H54 (cell line): ENCODE measurements at regions not wholly inside any gene's neighbourhood (a gene's known extent, or its start where the extent isn't known, plus 50 kb on each side); places are given as distances from the start of the nearest gene placed in this dataset.

ENCODE experiments used
- DNase-seq: peaks from one replicate; pipeline ENCODE4 v3.0.0; 2011; ENCODE audit warnings: low spot score, mixed read lengths; ENCODE audit not compliant: insufficient read length
- FAIRE-seq: peaks from 3 replicates; lab custom pipeline; 2011; peaks lifted over from hg19 to GRCh38; lab: Jason Lieb, UNC
- POLR2A ChIP-seq: IDR thresholded peaks from 2 replicates; pipeline ENCODE4 v1.6.1; 2011; ENCODE audit warnings: low read depth, mild to moderate bottlenecking, low read length

DNA sequence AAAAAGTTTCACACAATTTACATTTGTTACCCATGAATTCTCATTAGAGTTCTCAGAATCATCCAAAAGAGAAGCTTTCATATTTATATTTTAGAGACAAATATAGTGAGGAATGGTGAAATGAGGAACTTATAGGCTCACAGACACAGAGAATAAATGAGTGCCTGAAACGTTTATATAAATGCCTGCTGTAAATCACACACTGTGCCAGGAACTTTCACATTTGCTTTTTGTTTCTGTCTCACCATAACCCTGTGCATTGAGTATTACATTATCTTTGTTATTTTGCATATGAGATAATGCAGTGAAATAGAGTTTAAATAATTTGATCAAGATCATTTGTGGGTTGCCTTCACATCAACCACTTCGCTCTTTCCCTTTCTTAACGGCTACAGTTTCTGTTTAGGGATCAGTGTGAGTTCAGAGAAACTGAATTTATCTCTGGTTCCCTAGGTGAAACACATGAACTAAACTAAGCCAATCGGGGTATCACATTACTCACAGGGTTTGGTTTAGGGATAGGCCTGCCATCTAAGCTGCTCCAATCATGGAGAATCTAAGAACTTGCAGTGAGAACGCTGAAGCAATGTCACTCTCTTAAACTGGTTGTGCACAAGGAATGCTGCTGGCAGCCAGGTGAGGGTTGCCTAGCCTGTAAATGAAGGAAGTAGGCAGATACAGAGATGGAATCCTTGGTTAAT is 1339.2 kb upstream of the TENM4 start:
- TF ChIP-seq POLR2A = no peak
- DNase-seq (no peak), FAIRE-seq (no peak)

DNA sequence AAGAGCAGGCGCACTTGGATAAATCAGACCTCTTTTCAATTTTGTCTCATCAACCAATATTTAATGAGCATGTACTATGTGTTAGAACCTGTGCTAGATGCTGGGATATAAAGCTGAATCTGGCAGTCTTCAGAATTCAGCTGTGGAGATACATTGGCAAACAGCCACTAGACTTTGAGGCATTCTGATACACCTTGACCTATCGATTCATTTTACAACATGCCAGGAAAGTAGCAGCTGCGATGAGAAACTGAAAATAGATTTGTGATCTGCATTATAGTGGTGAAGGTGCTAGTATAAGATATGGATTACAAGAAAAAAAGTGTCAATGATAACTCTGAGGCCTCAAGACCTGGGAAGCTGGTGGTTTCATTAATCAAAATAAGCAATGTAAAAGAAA is 1338.1 kb upstream of the TENM4 start:
- no peak for FAIRE-seq
- no peak for DNase-seq
- TF ChIP-seq POLR2A = no peak

DNA sequence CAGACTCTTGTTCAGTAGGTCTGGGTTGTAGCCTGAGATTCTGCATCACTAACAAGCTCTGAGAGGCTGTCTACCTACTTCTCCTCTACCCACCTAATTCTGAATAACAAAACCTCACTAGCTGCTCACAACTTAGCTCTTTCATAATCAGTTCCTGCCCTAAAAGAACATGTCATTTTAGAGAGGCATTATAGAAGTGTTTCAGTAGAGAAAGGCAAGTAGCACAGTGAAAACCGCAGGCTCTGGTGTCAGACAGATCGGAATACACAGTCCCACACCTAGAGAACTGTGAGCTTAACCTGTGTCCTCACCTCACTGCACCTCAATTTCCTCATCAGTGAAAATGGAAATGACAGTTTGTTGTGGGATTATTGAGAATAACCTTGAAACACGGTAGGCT is 1337.6 kb upstream of the TENM4 start:
- no peak for FAIRE-seq
- no peak for TF ChIP-seq POLR2A
- no peak for DNase-seq

DNA sequence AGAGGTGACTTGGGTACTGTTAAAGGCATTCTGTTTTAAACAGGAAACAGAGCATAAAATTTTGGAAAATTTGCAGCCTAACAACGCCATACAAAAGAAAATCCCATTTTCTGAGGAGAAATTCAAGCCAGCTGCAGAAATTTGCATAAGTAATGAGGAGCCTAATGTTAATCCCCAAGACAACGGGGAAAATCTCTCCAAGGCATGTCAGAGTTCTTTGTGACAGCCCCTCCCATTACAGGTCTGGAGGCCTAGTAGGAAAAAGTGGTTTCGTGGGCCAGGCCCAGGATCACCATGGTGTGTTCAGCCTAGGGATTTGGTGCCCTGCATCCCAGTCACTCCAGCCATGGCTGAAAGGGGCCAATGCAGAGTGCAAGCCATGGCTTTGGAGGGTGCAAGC is 1333.1 kb upstream of the TENM4 start:
- FAIRE-seq (no peak), DNase-seq (no peak)
- no peak for TF ChIP-seq POLR2A

DNA sequence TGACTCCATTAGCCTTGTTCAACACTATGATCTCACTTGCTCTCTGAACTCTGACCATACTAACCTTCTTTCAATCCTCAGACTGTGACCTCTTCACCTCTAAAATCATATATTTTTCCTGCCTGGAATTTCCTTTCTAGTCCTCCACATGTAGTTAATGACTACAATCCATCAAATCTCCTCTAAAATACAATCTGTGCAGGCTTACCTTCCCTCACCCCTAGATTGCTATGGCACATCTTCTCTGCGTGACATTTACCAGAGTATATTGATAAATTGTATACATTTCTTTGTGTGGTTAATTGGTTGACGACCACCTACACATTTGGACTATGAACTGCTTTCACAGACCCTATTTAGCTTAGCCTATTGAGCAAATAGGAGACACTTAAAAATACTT is 1330.2 kb upstream of the TENM4 start:
- no peak for TF ChIP-seq POLR2A
- FAIRE-seq (no peak), DNase-seq (no peak)

DNA sequence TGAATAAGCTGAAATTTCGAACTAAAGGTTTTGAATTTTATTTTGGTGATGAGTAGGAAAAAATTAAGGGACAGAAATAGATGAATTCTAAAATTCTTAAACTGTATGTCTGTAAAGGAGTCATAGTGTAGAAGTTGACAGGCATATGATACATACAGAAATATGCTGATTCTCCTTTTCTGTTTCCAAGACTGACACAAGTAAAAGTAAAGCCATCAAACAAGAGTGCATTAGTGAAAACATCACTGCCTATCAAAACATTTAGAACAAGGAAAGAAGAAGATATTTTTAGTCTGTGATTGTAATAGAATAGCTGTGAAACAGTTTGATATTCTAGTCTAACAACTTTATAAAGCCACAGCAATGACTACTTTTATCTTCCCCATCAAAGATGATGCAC is 1318.0 kb upstream of the TENM4 start:
- FAIRE-seq (no peak), DNase-seq (no peak)

DNA sequence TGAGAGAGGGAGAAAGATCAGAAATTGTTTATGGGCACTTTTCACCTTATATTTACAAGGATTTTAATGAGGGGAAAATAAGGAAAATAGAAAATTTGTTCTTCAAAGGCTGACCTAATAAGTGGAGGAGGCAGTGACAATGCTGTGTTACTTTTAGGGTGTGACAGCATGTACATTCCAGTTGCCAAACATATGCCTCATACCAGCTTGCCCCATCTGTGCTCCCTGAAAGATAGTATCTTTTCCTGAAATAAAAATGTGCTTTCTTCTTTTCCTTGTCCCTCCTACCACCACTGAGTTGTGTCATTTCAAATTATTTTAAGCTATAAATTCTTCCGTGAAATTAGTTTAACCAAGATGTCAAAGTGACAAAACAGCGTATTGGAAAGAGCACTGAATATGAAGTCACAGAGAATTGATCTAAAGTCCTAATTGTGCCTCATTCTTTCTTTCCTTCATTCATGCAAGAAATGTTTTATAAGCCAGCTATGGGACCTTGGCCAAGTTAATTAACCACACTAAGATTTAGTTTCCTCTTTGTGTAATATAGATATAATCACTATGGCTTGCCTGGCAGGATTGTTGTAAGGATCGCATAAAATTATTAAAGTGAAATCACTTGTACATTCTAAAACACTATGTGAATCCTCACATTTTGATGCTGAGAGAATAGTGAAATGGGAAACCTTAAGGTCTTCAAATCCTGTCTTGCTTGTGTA is 1307.5 kb upstream of the TENM4 start:
- no peak for FAIRE-seq
- TF ChIP-seq POLR2A = no peak
- no peak for DNase-seq

More for the DNA sequence above, 1318.0 kb upstream of the TENM4 start:
- no peak for TF ChIP-seq POLR2A

DNA sequence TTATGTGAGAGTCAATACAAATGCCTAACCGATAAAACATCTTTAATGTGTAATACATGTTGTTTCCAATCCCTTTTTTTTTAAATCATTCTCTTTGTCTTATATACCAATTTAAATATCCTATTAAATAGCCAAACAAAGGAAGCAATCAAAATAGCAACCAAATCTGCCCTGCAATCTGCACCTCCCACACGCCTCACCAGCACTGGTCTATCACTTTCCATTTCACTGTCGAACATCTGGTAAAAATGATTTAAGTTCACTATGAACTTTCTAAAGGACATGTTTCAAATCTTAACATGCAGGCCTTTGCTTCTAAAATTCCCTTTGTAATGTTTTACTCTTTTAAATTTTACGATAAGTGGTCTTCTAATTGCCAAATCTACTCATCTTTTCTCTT is 1305.5 kb upstream of the TENM4 start:
- DNase-seq = no peak
- TF ChIP-seq POLR2A = no peak
- FAIRE-seq = no peak

DNA sequence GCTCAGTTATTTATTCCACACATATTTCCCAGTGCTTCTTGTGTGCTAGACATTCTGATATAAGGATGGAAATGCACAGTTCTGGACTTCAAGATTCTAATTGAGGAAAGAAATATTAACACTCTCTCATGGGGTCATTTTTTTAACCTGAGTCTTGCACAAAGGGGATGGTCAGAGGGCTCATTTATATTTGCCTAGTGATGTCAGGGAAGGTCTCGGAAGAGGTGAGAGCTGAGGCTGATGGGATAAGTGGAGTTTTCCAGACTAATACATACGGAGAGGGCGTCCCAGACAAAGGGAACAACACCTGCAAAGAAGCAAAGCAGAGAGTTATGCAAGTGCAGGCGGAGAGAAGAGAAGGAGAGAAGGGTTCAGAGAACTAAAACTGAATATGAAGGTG is 1304.6 kb upstream of the TENM4 start:
- TF ChIP-seq POLR2A = no peak
- DNase-seq (no peak), FAIRE-seq (no peak)

DNA sequence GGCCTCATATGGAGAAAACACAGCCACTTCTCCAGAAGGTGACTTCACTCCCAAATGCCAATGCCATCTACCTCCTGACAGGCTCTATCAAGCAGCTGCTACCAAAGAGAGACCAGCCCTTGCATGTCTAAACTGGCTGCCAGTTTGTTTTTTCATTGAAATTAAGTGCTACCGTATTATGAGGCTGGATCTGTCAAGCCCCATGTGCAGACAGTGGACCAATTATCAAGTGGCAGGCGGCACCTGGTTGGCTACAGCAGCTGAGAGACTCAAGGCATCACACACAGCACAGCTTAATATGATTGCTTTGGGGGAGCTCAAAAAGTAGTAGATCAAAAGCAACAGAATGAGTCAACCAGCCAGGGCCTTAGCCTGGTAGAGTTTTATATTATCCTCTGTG is 1293.0 kb upstream of the TENM4 start:
- FAIRE-seq (no peak), DNase-seq (no peak)
- no peak for TF ChIP-seq POLR2A

DNA sequence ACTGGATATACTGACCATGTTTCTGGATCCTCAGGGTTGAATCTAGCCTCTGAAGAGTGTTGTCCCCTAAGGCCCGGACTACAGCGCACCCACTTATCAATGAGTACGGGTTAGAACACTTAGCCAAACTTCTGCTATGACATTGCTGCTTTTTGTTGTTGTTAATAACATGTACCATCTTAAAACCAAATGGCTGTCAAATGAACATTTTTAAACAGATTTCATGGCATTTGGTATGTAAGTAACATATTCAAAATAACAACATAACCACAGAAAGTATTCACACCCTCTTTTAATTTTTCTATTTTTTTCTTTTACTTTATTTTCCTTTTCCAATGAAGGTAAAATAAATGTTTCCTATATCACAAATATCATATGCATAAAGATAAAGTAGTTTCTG is 1292.5 kb upstream of the TENM4 start:
- FAIRE-seq = no peak
- no peak for DNase-seq
- TF ChIP-seq POLR2A = no peak

DNA sequence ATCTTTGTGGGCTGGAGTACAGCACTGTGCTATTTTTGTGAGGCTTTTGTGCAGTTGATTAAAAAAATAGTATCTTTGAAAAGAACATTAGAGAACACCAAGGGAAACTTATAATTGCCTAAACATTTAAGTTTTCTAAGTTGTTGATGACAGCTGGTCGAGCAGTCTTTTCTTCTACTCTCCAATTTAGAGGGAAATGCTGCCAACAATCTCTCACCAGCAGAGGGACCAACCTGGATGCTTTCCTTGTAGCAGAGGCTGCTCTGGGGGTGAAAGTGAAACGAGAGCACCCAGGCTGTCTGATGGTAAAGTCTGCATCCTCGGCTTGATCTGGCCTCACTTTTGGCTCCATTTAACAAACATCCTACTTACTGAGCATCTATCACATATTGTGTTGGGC is 1286.5 kb upstream of the TENM4 start:
- DNase-seq (no peak), FAIRE-seq (peak; percentile 82)
- TF ChIP-seq POLR2A = no peak

DNA sequence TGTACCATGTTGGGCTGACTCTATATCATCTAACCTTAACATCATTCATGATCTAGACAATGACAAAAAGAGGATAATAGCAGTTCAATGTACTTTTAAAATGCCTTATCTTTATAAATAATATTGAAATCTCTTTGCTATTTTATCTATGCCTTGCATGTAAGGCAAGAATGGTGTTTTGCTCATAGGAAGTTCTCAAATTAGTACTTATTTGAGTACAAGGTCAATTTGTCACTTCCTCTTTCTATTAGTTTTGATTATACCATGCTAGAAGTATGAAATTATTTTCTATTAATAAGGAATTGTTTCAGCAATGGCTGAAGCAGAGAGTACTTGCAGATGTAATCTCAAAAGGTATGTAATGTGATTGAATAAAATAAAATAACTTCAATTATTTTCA is 1285.4 kb upstream of the TENM4 start:
- FAIRE-seq (no peak), DNase-seq (no peak)
- no peak for TF ChIP-seq POLR2A

DNA sequence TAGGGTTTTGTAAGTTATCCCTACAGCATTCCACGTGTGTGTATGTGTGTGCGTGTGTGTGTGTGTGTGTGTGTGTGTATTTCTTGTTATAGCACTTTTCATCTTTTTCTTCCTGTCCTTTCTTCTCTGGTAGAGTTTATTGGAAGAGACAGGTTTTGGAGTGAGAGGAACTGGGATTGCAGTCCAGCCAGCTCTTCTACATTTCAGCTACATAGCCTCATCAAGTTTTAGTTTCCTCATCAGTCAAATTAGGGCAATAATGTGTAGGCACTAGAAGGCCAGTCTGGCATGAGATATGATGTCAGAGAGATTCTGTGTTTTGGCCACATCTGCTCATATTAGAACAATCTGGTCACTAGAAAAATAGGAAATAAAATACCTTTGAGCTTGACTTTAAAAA is 1283.5 kb upstream of the TENM4 start:
- DNase-seq (no peak), FAIRE-seq (no peak)
- TF ChIP-seq POLR2A = no peak

DNA sequence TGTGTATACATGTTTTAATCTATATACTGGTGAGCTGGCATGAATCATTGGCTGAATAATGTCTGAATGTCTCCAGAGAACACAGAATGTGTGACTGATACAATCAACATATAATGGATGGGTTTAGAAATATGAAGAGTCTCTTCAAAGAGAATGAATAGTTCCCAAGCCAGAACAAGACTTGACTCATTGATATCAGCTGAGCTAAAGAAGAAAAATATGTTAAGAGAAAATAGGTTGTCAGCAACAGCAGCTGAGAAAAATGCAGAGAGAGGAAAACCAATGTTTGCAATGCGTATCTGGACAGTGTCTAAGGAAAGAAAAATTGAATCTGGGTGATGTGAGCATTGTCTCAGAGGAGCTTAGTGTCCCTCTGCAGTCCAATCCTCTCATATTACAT is 1281.8 kb upstream of the TENM4 start:
- TF ChIP-seq POLR2A = no peak
- DNase-seq (no peak), FAIRE-seq (no peak)
